DMS79 (cell line): ENCODE measurements at regions not wholly inside any gene's neighbourhood (a gene's known extent, or its start where the extent isn't known, plus 50 kb on each side); places are given as distances from the start of the nearest gene placed in this dataset.

Experiments used
- DNase-seq: peaks from one replicate; lab custom pipeline; 2025; lab: John Stamatoyannopoulos, UW

DNA sequence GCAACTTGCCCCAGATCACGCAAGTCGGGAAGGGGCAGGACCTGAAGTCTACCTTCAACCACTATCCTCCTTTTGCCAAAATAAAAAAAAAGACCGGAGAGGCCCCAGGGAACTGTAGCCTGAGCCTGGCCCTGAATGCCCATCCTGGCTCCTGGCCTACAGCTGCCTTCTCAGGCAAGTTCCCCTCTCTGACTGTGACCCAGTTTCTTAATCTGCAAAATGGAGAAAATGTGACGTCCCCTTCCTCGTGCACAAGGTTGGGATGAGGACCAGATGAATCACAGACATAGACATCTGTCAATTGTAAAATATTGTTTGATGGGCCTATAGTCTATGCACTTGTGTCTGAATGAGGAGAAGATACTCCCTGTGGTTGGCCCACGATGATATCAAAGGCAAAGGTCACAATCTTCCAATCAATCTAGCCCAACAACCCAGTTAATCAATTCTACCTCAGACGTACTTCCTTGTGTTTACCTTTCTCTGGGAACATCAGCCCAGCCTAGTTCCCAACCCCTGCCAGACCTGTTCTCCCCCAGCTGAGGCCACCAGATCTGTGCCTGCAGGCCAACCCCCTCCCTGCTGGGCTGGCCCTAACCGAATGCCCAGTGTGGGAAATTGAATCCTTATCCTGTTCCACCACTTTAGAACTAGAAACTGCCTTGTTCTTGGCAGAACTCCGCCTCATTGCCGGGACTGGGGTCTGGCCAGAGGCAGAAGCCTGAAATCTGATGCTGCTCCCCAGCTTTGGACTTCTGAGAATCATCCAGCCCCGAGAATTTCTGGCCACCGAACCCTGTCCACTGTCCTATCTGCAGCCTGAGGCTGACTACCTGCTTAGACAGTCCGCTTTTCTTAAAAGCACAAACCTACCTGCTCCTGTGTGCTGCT lies 101.8 kb upstream of the LIPC start:
- no peak for DNase-seq

DNA sequence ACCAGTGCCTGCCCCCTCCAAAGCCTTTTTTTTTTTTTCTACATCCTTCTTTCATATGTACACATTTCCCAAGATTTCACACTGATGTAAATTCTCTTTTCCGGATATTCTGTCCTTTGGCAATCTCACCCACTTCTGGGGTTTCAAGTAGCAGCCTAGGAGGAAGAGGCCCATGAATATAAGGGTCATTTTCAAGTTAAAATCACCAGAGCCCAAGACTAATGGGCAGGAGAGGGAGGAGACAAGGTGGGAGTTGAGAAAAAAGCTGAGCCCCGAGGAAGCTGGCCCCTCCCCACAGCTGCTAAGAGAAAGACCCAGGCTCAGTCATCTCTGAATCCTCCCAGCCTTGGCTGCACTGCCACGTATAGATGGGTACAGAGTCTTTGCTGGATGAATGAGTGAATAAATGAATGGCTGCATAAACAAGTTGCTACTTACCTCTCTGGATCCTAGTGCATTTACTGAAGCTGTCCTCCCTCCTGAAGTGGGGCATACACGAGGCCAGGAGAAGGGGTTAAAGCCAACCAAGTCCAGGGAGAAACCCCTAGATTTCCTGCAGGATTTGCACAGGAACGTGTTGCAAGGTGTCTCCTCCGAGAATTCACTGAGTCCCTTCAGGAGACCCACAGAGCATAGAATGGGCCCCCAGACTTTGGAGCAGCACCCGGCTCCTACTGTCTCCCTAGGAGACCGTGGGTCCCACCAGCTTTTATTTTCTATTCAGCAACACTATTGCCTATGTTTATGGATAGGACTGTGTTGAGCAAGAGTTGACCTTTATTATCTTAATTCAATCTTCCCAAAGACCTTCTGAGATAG lies 100.8 kb upstream of the LIPC start:
- DNase-seq = no peak

DNA sequence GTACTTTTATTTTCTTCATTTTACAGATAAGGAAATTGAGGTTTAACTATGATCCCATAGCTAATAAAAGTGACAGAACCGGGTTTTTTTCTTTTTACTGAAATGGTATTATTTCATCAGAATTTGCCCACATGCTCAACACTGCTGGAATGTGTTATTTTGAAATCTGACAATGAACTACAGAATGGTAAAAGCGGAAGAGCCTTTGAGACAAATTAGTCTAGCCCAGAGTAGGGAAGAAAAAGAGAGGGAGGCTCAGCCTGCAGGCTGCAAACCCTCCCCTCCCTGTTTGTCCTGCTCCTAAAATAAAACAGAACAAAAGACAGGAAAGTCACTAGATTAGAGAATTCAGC lies 100.3 kb upstream of the LIPC start:
- no peak for DNase-seq

- peak; percentile 77 for DNase-seq
Observed at GRCh38 chr15:58331913-58332675, 99.7 kb upstream of the LIPC start.

- DNase-seq = no peak
Observed at GRCh38 chr15:58332676-58333400, 99.0 kb upstream of the LIPC start.

GRCh38 chr15:58334803-58335202 lies 97.0 kb upstream of the LIPC start:
- no peak for DNase-seq

DNA sequence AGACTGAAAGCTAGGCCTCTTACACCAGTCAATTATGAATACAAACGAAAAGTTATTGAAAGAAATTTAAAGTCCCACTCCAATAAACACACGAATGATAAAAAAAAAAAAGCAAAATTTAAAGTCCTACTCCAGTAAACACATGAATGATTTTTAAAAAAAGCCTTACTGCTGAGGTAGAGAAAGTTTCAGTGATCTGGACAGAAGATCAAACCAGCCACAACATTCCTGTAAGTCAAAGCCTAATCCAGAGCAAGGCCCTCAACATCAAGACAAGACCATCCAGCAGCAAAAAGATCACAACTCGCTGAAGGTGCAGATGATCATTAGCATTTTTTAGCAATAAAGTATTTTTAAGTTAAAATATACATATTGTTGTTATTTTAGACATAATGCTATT lies 95.6 kb upstream of the LIPC start:
- no peak for DNase-seq

DNA sequence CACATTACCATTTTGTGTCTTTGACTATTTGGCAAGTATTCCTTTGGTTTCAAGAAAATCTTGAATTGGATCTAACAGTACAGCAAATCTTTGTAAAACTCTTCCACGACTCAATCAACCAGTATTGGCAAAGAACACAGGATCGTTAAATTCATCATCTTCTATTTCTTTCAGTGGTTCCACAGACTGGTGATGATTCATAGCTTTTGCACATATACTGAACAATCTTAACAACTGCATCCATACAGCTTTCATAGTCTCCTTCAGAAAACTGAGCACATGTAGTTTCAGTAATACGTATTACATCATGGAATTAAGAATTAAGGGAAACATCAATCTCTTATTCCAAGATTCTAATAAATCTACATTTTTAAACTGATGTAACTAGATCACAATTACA lies 91.6 kb upstream of the LIPC start:
- no peak for DNase-seq

DNA sequence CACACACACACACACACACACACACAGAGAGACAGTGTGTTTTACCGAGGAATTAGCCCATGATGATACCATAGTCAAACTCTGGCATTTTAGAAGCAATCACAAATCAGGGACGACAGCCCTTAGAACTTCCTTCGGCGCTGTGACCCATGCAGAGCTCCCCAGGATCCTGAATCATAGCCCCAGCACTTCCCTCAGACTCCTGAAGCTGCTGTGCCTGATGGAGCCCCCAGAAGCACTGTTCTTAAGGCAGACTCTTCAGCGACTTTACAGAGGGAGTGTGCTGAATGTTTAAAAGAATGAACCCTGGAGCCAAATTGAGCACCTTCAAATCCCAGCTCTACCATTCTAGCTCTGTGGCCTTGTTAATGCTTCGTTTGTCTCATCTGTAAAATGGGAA lies 89.3 kb upstream of the LIPC start:
- no peak for DNase-seq

DNA sequence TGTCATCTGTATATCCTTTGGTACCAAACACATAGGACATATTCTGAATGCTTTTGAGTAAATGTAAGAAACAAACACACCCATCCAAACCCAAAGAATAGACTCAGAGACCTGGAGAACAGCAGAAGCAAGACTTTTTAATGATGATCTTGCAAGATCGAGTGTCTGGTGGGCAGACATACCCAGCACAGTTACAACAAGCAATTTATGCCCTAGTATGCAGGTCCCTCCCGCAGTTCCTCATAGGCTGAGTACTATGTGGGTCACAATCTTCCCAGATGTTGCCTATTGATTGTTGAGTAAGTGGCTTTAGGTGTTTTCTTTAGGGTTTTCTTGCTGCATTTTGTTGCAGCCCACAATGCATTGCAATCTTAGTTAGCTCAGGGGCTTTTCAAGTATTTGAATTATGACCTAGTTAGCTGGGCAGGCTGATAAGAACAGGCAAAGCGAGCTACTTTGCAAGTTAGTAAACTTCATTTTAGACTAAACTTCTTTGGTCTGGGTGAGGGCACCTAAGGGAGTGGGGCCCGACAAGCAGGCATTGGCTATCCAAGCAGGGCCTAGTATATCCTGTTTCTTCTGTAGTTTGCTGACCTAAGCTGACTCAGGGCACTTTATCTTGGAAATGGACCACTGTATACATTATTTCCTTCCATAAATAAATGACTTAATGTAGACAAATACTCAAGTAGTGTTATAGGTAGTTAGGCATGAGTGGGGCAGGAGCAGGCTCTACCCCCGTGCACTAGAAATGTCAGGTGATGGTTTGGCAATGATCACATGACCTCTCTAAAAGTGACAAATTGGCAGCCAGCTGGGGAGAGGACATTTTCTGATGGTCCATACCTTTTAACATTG lies 87.3 kb upstream of the LIPC start:
- DNase-seq = no peak

DNA sequence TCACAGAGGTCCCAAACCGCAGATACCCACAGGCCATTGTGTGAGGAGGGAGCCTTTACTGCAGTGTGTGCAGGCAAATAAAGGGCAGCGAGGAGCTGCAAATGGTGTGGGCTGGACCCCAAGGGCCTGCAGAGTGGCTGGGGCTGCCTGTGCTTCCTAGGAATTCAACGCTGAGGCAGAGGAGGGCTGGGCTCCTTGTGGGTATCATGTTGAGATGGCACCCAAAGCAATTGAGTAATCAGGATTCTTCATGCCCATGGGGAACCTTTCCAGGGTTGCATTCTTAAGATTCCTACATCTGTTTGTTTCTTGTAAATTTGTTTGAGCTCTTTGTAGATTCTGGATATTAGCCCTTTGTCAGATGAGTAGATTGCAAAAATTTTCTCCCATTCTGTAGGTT lies 85.4 kb upstream of the LIPC start:
- DNase-seq = no peak

- DNase-seq = no peak
Observed at GRCh38 chr15:58348095-58348812, 83.5 kb upstream of the LIPC start.

GRCh38 chr15:58352026-58352929 lies 79.5 kb upstream of the LIPC start:
- no peak for DNase-seq

- DNase-seq = no peak
Observed at GRCh38 chr15:58355382-58355971, 76.3 kb upstream of the LIPC start.

- DNase-seq = no peak
Observed at GRCh38 chr15:58355973-58356372, 75.8 kb upstream of the LIPC start.

DNA sequence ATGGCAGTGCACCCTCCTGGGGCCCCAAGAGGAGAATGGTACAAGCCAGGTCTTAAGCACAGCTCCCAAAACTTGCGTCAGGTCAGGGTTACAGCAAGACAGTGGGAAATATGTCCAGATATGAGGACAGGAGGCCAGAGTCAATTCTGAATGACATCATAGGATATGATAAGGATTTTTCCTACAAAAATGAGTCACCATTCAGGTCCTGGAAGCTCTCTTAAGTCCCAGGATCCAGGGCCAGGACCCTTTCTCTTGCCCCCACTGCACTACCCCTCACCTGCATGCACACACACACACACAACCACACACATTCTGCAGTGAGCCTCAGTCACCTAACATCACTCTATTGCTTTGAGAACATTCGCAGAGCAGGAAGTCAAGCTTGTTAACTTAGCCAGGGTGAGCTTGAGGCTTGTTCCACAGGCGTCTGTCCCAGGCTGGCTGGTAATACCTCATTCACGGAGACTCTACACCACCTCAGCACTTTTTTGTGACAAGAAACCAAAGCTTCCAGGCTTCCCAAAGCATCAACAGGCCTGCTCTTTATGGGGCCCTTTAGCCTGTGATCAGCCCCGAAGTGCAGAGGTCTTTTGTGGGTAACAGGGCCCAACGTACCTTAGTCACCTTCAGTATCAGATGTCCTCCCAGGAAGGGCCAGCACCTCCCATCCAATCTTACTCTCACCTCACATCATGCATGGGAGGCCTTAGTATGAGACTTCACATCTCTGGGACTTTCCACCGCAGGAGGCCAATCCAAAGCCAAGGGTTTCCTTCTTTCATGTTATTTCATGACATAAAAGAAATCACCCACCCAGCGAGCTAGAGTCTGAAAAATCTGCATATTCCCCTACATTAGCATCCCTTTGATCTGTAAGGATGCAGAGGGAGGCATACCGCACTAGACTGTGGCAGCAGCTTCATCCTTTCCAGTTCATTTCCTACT lies 74.0 kb upstream of the LIPC start:
- no peak for DNase-seq

DNA sequence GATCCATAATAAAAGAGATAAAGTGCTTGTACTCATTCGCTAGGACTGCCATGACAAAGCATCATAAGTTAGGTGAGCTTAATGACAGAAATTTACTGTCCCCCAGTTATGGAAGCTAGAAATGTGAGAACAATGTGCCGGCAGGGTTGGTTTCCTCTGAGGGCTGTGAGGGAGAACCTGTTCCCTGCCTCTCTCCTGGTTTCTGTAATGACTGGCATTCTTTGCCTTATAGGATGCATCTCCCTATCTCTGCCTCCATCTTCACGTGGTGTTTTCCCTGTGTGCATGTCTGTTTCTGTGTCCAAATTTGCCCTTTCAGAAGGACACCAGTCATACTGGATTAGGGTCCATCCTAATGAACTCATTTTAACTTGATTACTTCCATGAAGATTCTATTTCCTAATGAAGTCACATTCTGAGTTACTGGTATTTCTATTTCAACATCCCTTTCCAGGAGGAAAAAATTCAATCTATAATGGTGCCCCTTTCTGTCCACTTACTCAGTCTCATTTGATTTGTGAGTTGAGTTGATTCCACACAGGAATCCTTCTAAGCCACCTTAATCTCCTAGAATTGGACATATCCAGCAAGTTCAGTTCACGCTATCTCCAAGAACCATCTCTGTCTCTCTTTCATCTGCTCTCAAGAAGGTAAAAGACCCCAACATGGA lies 71.2 kb upstream of the LIPC start:
- no peak for DNase-seq
